ENCODE measurements at regions not wholly inside any gene's neighbourhood (a gene's known extent, or its start where the extent isn't known, plus 50 kb on each side); places are given as distances from the start of the nearest gene placed in this dataset.

- H3K27me3 ChIP-seq (ENCODE audit: control insufficient read depth, insufficient read depth, low read length) = no peaks in the 10 kb centered on the region
- no peak overlapping the region for H3K27ac ChIP-seq (ENCODE audit: low read depth, low read length)
- POLR2A ChIA-PET = no interaction called here
- H3K9me3 ChIP-seq (ENCODE audit: control insufficient read depth, insufficient read depth, low read length) = no peaks in the 10 kb centered on the region; the same call in 1 of the 2 replicates
- CTCF ChIA-PET = interaction anchor here (0.6 kb wide), 1 partner anchor 19 kb away, joined by 3 read pairs; no protein-coding TSS in a partner anchor
- DNase-seq (ENCODE audit: low read depth, low spot score) = no peak
- no peak overlapping the region for H3K4me3 ChIP-seq (ENCODE audit: low read depth, low read length)
- TF ChIP-seq CTCF (IDR thresholded peaks at IDR 0.05; ENCODE audit: low read depth, low read length) = no peak
Measured at GRCh38 chr13:107070792-107071191, 502.9 kb upstream of the ARGLU1 start.

DNA sequence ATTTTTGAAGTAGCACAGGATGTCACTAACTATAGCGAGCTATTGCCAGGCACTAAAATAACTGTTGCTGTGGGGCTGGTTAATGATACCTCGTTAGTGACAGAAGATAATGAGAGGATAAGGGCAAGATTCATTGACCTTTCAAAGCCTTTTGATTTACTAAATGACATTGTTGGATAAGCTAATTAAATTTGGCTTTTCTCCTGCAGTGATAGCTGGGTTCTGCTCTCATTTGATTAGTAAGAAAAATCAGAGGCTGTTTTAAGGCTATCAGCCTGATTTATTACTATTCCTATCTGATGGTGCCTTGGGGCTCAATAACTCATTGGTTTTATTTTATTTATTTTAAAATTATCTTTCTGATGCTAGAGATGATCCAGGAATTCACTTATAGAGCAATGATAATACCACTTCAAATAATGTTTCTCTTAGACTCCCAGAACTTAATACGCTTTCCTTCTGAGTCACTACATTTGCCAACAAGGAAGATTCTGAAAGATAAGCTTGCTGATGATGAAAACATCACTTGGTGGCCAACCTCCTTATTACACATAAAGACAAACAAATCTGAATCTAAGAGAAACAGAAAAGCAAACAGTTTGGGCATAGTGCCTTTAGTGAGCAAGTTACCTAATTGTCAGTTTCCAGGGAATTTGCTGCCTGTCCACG, 501.3 kb upstream of the ARGLU1 start:
- H3K4me3 ChIP-seq (ENCODE audit: low read depth, low read length) = no peak overlapping the region
- ChIA-PET POLR2A (no interaction called here), CTCF (interaction anchor here (0.6 kb wide), 1 partner anchor 144 kb away, joined by 3 read pairs; no protein-coding TSS in a partner anchor)
- no peaks in the 10 kb centered on the region for H3K27me3 ChIP-seq (ENCODE audit: control insufficient read depth, insufficient read depth, low read length)
- no peak for DNase-seq (ENCODE audit: low read depth, low spot score)
- TF ChIP-seq CTCF (IDR thresholded peaks at IDR 0.05; ENCODE audit: low read depth, low read length) = no peak
- H3K27ac ChIP-seq (ENCODE audit: low read depth, low read length) = no peak overlapping the region
- no peaks in the 10 kb centered on the region for H3K9me3 ChIP-seq (ENCODE audit: control insufficient read depth, insufficient read depth, low read length)

DNA sequence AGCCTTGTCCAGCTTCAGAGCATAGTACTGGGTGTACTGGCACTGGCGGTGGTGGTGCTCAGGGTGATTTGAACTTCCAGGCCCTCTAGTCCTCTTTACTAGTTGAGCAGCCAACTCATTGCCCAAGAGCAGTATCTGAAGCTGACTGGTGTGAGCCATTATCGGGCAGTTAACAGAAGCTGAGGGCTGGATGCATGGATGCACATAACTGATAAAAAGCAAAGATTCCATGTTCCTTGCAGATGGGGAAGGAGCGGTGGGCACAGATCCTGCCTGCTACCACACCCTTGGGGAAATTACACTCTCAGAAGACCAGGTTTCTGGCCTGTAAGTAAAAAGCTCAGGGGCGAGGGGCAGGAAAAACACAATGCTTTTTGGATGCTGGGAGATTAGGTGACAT, 499.4 kb upstream of the ARGLU1 start:
- H3K27me3 ChIP-seq (ENCODE audit: control insufficient read depth, insufficient read depth, low read length) = no peaks in the 10 kb centered on the region
- no peak for DNase-seq (ENCODE audit: low read depth, low spot score)
- TF ChIP-seq CTCF (IDR thresholded peaks at IDR 0.05; ENCODE audit: low read depth, low read length) = no peak
- no peak overlapping the region for H3K27ac ChIP-seq (ENCODE audit: low read depth, low read length)
- no peak overlapping the region for H3K4me3 ChIP-seq (ENCODE audit: low read depth, low read length)
- POLR2A ChIA-PET = interaction anchor here (1.3 kb wide), 1 partner anchor 24 kb away, joined by 3 read pairs; no protein-coding TSS in a partner anchor
- no peaks in the 10 kb centered on the region for H3K9me3 ChIP-seq (ENCODE audit: control insufficient read depth, insufficient read depth, low read length)
- CTCF ChIA-PET = no interaction called here

DNA sequence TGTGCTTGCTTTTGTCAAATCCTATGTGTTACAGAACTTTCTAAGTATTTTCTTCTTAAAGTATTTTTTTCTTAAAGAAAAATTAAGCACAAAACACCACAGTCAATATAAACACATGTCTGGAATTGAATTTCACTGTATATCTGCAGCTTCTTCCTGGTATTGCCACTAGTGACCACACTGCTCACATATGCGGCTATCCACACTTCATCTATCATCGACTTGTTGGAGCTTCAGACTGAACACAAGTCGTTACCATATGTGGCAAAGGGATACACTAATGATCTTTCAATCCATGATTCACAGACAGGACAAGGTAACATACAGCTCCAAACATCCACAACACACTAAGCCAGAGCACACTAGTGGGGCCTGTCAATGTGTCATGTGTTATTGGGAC, 498.4 kb upstream of the ARGLU1 start:
- Histone ChIP-seq H3K4me3 (ENCODE audit: low read depth, low read length) (no peak overlapping the region), H3K27ac (ENCODE audit: low read depth, low read length) (no peak overlapping the region), H3K27me3 (ENCODE audit: control insufficient read depth, insufficient read depth, low read length) (no peaks in the 10 kb centered on the region), H3K9me3 (ENCODE audit: control insufficient read depth, insufficient read depth, low read length) (no peaks in the 10 kb centered on the region)
- no peak for TF ChIP-seq CTCF (IDR thresholded peaks at IDR 0.05; ENCODE audit: low read depth, low read length)
- ChIA-PET POLR2A (interaction anchor here (1.3 kb wide), 1 partner anchor 25 kb away, joined by 3 read pairs; no protein-coding TSS in a partner anchor), CTCF (interaction anchor here (0.7 kb wide), 1 partner anchor 10 kb away, joined by 3 read pairs; no protein-coding TSS in a partner anchor)
- peak; percentile 15 for DNase-seq (ENCODE audit: low read depth, low spot score)

DNA sequence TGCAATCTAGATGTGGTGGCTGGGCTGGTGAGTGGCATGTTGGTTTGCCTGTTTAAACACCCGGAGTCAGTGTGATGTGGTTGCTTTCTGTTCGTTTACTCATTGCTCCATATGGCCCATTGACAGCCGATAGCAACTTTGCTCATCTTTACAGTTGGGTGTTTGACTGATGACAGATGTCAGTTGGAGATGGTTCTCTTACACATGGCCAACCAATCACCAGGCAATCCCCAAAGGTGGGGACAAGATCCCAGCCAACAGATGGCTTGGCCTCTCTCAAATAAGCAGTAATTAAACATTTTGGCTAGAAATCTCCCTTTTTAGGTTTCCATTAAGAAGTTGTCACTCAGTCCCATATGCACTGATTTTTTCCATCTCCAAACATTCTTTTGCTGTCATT, 497.1 kb upstream of the ARGLU1 start:
- CTCF ChIA-PET = no interaction called here

More for the DNA sequence above, 497.1 kb upstream of the ARGLU1 start:
- Histone ChIP-seq H3K4me3 (ENCODE audit: low read depth, low read length) (no peak overlapping the region), H3K27ac (ENCODE audit: low read depth, low read length) (no peak overlapping the region), H3K27me3 (ENCODE audit: control insufficient read depth, insufficient read depth, low read length) (no peaks in the 10 kb centered on the region), H3K9me3 (ENCODE audit: control insufficient read depth, insufficient read depth, low read length) (no peaks in the 10 kb centered on the region)
- POLR2A ChIA-PET = interaction anchor here (0.9 kb wide), 1 partner anchor 78 kb away, joined by 4 read pairs; no protein-coding TSS in a partner anchor
- no peak for DNase-seq (ENCODE audit: low read depth, low spot score)
- no peak for TF ChIP-seq CTCF (IDR thresholded peaks at IDR 0.05; ENCODE audit: low read depth, low read length)
